ENCODE measurements at regions not wholly inside any gene's neighbourhood (a gene's known extent, or its start where the extent isn't known, plus 50 kb on each side); places are given as distances from the start of the nearest gene placed in this dataset.

DNA sequence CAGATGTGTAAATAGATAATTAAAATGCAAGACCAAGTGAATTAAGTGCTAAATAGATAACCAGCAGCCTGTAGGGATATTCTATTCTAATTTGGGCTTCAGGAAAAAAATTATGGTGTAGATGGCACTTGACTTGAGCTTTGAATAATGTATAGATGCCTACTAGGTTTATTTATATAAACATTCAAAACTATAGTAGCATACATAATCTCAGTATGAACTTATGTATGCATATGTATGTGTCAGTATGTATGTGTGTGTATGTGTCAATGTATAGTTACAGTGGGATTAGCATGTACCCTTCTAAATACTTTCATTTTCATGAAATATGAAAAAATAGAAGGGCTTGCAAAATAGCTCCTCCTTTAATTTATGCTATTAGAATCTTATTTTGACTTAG lies 207.3 kb upstream of the PPP1R3A start:
- TF ChIP-seq, protein P1, sequence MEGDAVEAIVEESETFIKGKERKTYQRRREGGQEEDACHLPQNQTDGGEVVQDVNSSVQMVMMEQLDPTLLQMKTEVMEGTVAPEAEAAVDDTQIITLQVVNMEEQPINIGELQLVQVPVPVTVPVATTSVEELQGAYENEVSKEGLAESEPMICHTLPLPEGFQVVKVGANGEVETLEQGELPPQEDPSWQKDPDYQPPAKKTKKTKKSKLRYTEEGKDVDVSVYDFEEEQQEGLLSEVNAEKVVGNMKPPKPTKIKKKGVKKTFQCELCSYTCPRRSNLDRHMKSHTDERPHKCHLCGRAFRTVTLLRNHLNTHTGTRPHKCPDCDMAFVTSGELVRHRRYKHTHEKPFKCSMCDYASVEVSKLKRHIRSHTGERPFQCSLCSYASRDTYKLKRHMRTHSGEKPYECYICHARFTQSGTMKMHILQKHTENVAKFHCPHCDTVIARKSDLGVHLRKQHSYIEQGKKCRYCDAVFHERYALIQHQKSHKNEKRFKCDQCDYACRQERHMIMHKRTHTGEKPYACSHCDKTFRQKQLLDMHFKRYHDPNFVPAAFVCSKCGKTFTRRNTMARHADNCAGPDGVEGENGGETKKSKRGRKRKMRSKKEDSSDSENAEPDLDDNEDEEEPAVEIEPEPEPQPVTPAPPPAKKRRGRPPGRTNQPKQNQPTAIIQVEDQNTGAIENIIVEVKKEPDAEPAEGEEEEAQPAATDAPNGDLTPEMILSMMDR (IDR thresholded peaks at IDR 0.05; ENCODE audit: low read depth, low read length, missing input control) = no peak
- no peak for TF ChIP-seq REST (IDR thresholded peaks at IDR 0.05)

All from liver (tissue), 2 donors.